ENCODE measurements at regions not wholly inside any gene's neighbourhood (a gene's known extent, or its start where the extent isn't known, plus 50 kb on each side); places are given as distances from the start of the nearest gene placed in this dataset.

DNA sequence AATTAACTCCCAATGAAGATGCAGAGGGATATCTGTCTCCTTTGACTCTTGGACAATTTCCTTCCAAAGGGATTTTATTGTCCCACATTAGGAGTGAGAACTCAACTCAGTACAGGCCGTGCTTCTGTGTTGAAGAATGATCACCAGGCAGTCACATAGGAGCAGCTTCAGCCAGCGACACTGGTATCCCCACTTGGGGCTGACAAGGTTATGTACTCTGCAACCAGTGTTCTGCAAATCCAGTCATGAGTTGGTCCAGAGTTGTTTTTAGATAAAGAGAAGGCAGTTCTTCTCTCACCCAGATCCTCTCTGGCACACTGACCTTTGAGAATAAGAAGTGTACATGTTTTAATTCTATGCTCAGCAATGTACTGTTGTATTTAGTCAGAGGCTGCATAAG lies 415.8 kb downstream of the SETD4 start:
- TF ChIP-seq, protein P1, sequence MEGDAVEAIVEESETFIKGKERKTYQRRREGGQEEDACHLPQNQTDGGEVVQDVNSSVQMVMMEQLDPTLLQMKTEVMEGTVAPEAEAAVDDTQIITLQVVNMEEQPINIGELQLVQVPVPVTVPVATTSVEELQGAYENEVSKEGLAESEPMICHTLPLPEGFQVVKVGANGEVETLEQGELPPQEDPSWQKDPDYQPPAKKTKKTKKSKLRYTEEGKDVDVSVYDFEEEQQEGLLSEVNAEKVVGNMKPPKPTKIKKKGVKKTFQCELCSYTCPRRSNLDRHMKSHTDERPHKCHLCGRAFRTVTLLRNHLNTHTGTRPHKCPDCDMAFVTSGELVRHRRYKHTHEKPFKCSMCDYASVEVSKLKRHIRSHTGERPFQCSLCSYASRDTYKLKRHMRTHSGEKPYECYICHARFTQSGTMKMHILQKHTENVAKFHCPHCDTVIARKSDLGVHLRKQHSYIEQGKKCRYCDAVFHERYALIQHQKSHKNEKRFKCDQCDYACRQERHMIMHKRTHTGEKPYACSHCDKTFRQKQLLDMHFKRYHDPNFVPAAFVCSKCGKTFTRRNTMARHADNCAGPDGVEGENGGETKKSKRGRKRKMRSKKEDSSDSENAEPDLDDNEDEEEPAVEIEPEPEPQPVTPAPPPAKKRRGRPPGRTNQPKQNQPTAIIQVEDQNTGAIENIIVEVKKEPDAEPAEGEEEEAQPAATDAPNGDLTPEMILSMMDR (IDR thresholded peaks at IDR 0.05) = no peak

DNA sequence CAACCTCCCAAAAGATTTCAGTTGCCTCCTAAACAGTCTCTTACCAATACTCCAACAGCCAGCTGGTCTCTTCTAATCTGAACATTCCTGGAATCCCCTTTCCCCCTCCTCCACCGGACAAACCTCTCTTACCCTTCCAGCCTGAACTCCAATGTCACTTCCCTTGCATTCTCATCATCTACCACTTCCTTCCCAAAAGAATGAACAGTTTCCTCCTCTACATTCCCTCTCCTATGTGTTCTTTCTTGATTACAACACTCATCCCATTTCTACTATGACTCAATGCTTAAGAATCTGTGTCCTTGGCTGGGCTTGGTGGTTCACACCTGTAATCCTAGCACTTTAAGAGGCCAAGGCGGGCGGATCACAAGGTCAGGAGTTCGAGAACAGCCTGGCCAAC lies 417.1 kb downstream of the SETD4 start:
- TF ChIP-seq, protein P1 (IDR thresholded peaks at IDR 0.05) = no peak

DNA sequence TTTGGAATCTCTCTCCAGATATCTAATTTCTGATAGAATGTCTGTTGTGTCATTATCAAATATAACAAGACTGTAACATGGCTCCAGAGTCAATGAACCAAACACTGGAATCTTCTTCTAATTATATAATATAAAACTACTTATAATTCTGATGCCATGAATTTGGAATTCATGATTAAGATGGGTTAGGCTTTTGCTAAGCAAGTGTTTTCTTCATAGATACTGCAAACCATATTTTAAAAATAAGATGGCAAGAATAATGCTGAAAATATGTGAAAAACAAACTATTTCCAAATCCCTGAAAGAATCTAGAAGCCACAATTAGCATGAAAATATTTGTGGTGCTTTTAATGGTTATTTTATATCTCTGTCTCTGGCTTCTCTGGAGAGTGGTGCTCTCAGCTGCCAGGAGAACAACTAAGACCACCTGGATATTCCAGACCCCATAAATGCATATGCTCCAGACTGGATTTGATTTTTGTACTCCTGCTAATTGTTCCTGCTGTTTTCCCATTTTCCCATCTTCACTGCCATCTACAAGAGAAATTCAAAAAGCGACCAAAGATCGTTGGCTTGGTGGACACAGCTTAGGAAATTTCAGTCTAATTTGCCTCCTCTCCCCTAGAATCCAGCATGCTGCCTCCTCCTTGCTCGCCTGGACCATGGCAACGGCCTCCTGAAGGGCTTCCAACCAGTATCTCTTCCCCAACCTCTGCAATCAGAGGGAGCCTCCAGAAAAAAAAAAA lies 418.9 kb downstream of the SETD4 start:
- TF ChIP-seq, protein P1 (IDR thresholded peaks at IDR 0.05) = no peak

DNA sequence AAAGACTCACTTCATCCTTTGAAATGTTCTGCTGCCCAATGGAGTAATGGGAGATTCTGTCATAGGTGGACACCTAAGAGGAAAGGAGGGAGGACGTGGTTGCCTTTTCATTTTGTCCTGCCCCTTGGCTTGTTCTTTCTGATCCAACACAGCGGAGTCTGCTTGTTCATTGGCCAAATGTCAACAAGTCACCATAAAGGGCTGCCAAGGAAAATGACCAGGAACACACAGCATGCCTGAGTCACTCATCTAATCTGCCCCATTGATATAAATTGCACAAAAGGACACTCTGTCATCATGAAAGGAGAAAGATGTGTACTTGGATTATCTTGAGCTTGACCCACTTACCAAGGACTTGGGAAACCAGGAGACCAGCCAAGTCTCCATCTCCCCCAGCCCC lies 422.9 kb downstream of the SETD4 start:
- TF ChIP-seq, protein P1 (IDR thresholded peaks at IDR 0.05) = no peak

DNA sequence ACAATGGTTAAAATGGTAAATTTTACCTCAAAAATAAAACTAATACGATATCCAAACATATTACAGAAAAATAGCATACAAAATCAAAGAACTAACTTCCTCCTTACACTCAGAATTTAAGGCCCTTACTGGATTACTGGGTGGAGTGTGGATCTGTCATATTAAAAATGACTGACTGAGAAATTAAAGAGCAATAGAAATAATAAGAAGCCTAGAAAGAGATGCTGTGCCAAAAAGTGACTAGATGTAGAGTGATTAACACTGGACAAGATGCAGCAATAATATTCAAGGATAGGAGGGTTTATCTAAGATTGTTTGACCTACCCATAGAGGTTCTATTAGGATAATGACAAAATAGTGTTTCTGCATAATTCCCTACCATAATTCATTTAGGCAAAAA lies 424.3 kb downstream of the SETD4 start:
- TF ChIP-seq, protein P1 (IDR thresholded peaks at IDR 0.05) = no peak

DNA sequence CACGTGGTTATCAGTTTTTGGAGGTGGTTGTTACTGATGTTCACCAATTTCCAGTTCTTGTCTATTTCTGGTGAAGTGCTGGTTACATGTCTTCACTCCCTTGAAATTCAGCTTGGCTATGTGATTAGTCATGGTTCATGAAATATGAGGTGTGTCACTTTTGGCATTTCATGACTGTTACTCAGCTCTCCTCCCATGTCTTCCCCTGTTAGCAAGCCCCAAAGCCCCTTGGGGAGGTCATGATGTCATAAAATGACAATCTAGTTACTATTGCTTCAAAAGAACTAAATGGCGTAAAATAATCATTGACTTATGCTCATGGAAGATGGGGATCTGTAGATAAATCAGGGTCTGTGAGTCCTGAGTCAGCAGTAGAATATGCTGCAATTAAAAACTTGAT lies 425.1 kb downstream of the SETD4 start:
- TF ChIP-seq, protein P1 (IDR thresholded peaks at IDR 0.05) = no peak

DNA sequence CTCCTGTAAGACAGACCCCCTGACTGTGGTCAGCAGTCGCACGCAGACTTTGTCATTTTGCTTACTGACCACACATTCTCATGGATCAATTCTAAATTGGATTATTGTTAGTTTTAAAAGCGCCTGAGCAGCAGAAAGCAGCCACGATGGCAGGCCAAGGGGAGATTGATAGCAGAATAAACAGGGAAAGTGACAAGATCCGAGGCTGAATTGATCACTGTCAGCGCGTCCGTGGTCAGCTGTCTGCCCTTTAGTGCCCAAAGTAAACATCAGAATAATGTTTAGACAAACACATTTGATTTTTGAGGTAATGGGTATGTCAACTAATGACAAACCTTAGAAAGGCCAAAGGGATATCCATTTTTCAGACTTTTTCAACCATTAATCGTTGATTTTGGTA lies 426.8 kb downstream of the SETD4 start:
- TF ChIP-seq, protein P1 (IDR thresholded peaks at IDR 0.05) = no peak

DNA sequence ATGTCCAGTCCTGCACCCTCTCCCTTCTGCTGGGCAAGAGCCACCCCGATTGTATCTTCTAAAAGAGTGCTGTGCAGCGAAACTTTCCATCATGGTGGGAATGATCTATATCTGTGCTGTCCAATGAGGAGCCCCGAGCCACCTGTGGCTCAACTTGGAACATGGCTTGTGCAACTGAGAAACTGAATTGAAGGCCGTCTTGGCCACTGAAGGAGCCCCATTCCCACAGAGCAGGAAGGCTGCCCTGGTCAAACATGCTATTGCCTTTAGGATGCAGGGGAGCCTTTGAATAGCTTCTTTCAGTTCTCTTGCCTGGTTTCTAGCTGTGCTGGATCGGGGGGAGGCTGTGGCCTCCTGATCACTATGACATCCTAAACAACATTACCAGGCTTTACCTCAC lies 427.6 kb downstream of the SETD4 start:
- TF ChIP-seq, protein P1 (IDR thresholded peaks at IDR 0.05) = no peak
